ENCODE measurements at regions not wholly inside any gene's neighbourhood (a gene's known extent, or its start where the extent isn't known, plus 50 kb on each side); places are given as distances from the start of the nearest gene placed in this dataset.
A peak's percentile ranks its signal among the peaks of the same experiment; 100 is the strongest.

- DNase-seq (ENCODE audit: low read depth in 4 of 4, low spot score in 2 of 4) = peak in 1 of 4 donors; percentile 49
Observed at GRCh38 chr22:27210111-27210730, 552.8 kb downstream of the MIAT start.

- no peak for DNase-seq (ENCODE audit: low read depth in 4 of 4, low spot score in 2 of 4)
Observed at GRCh38 chr22:27212102-27212501, 554.7 kb downstream of the MIAT start.

GRCh38 chr22:27212617-27213177 is 555.3 kb downstream of the MIAT start:
- peak in 3 of 4 donors; percentile 51 to 74 (median 71) for DNase-seq (ENCODE audit: low read depth in 4 of 4, low spot score in 2 of 4)

- DNase-seq (ENCODE audit: low read depth in 4 of 4, low spot score in 2 of 4) = no peak
Observed at GRCh38 chr22:27213294-27213693, 555.9 kb downstream of the MIAT start.

GRCh38 chr22:27213766-27214581 is 556.6 kb downstream of the MIAT start:
- peak in 1 of 4 donors; percentile 53 for DNase-seq (ENCODE audit: low read depth in 4 of 4, low spot score in 2 of 4)

GRCh38 chr22:27214691-27215090 is 557.3 kb downstream of the MIAT start:
- no peak for DNase-seq (ENCODE audit: low read depth in 4 of 4, low spot score in 2 of 4)

- DNase-seq (ENCODE audit: low read depth in 4 of 4, low spot score in 2 of 4) = no peak
Observed at GRCh38 chr22:27215871-27216270, 558.5 kb downstream of the MIAT start.

GRCh38 chr22:27216444-27216843 is 559.1 kb downstream of the MIAT start:
- DNase-seq (ENCODE audit: low read depth in 4 of 4, low spot score in 2 of 4) = no peak

GRCh38 chr22:27217154-27217553 is 559.8 kb downstream of the MIAT start:
- no peak for DNase-seq (ENCODE audit: low read depth in 4 of 4, low spot score in 2 of 4)

GRCh38 chr22:27218012-27218920 is 560.9 kb downstream of the MIAT start:
- DNase-seq (ENCODE audit: low read depth in 4 of 4, low spot score in 2 of 4) = no peak

GRCh38 chr22:27219036-27219435 is 561.6 kb downstream of the MIAT start:
- DNase-seq (ENCODE audit: low read depth in 4 of 4, low spot score in 2 of 4) = no peak

GRCh38 chr22:27220339-27220738 is 563.0 kb downstream of the MIAT start:
- no peak for DNase-seq (ENCODE audit: low read depth in 4 of 4, low spot score in 2 of 4)

- no peak for DNase-seq (ENCODE audit: low read depth in 4 of 4, low spot score in 2 of 4)
Observed at GRCh38 chr22:27222178-27222577, 564.8 kb downstream of the MIAT start.

- DNase-seq (ENCODE audit: low read depth in 4 of 4, low spot score in 2 of 4) = no peak
Observed at GRCh38 chr22:27223317-27224177, 566.2 kb downstream of the MIAT start.

- no peak for DNase-seq (ENCODE audit: low read depth in 4 of 4, low spot score in 2 of 4)
Observed at GRCh38 chr22:27224485-27225374, 567.3 kb downstream of the MIAT start.

- DNase-seq (ENCODE audit: low read depth in 4 of 4, low spot score in 2 of 4) = no peak
Observed at GRCh38 chr22:27226666-27227065, 569.3 kb downstream of the MIAT start.

- DNase-seq (ENCODE audit: low read depth in 4 of 4, low spot score in 2 of 4) = no peak
Observed at GRCh38 chr22:27228771-27229170, 571.4 kb downstream of the MIAT start.

- no peak for DNase-seq (ENCODE audit: low read depth in 4 of 4, low spot score in 2 of 4)
Observed at GRCh38 chr22:27230189-27230588, 571.4 kb downstream of the MN1 start.

- DNase-seq (ENCODE audit: low read depth in 4 of 4, low spot score in 2 of 4) = no peak
Observed at GRCh38 chr22:27231266-27231665, 570.3 kb downstream of the MN1 start.

Measured in left renal cortex interstitium (tissue), 4 donors.